ENCODE measurements at regions not wholly inside any gene's neighbourhood (a gene's known extent, or its start where the extent isn't known, plus 50 kb on each side); places are given as distances from the start of the nearest gene placed in this dataset.

DNA sequence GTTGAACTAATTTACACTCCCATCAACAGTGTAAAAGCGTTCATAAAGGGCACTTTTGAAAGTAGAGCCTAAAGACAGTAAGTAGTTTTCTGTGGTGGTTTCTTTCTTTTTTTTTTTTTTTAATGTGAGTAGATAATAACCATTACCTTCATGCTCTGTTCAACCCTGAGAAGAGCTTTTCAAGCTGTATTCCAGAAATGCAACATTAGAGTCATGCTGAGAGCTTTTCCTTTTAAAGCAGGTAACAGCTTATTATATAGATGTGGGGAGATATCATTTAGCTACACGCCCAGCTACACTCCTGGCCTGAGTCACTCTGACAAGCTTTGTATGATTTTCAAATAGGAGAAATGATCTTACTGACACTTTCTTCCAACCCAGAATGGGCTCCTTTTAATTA is 96.2 kb upstream of the ARHGEF26 start:
- H3K36me3 ChIP-seq (ENCODE audit: insufficient read depth, low read length): no peaks in the 10 kb centered on the region
- H3K9me3 ChIP-seq (ENCODE audit: control insufficient read depth in 1 of 2, low read length in 2 of 2): no peaks in the 10 kb centered on the region
- no peak overlapping the region for H3K4me3 ChIP-seq (ENCODE audit: low read length in 2 of 2)
- Mint-ChIP-seq H3K27me3 (peaks cover 1 to 3% of the 10 kb centered on the region in 2 donors), H3K27ac (no peak overlapping the region), H3K9me3 (peaks cover 0 to 2% (median 0%) of the 10 kb centered on the region in 8 donors), H3K36me3 (no peaks in the 10 kb centered on the region), H3K4me1 (no peaks in the 10 kb centered on the region), H3K4me3 (no peak overlapping the region)
- H3K27me3 ChIP-seq (ENCODE audit: insufficient read depth, low read length): no peaks in the 10 kb centered on the region
- CTCF ChIA-PET (ENCODE audit: partially characterized antibody): interaction anchor here (1.6 kb wide), 1 partner anchor 35 kb away, joined by 3 read pairs; no protein-coding TSS in a partner anchor
- H3K27ac ChIP-seq (ENCODE audit: low read depth, low read length): no peak overlapping the region
- H3K4me1 ChIP-seq (ENCODE audit: insufficient read depth, low read length): no peaks in the 10 kb centered on the region
- intact Hi-C loops (cut with micrococcal nuclease): no loop called here
- DNase-seq: no peak
- POLR2A ChIA-PET (ENCODE audit: partially characterized antibody): no interaction called here

DNA sequence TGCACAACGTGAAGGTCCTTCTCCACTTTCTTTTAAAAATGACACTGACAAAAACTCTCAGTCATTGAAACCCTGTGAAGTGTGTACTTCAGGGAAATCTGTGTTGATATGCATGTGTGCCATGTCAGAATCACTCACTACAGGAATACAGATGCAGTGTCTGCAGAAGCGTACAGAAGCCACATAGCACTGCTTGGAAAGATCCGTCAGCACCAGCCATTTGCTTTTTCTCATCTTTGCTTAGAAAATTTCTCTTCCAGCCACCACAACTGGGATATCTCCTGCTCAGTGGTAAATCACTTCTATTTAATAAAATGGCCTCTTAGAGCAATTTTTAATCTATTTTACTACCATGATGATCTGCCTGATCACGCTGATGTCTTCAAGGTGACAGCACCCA is 91.3 kb upstream of the ARHGEF26 start:
- H3K9me3 ChIP-seq (ENCODE audit: control insufficient read depth in 1 of 2, low read length in 2 of 2): no peaks in the 10 kb centered on the region
- H3K36me3 ChIP-seq (ENCODE audit: insufficient read depth, low read length): no peaks in the 10 kb centered on the region
- no peak overlapping the region for H3K4me3 ChIP-seq (ENCODE audit: low read length in 2 of 2)
- Mint-ChIP-seq H3K27ac (no peak overlapping the region), H3K9me3 (peaks cover 0 to 2% (median 0%) of the 10 kb centered on the region in 8 donors), H3K36me3 (no peaks in the 10 kb centered on the region), H3K27me3 (peaks cover 2 to 6% of the 10 kb centered on the region in 2 donors), H3K4me3 (no peak overlapping the region), H3K4me1 (no peaks in the 10 kb centered on the region)
- intact Hi-C loops (cut with micrococcal nuclease): no loop called here
- H3K27me3 ChIP-seq (ENCODE audit: insufficient read depth, low read length): no peaks in the 10 kb centered on the region
- H3K27ac ChIP-seq (ENCODE audit: low read depth, low read length): no peak overlapping the region
- no peak for DNase-seq
- H3K4me1 ChIP-seq (ENCODE audit: insufficient read depth, low read length): no peaks in the 10 kb centered on the region
- CTCF ChIA-PET (ENCODE audit: partially characterized antibody): no interaction called here
- POLR2A ChIA-PET (ENCODE audit: partially characterized antibody): no interaction called here

DNA sequence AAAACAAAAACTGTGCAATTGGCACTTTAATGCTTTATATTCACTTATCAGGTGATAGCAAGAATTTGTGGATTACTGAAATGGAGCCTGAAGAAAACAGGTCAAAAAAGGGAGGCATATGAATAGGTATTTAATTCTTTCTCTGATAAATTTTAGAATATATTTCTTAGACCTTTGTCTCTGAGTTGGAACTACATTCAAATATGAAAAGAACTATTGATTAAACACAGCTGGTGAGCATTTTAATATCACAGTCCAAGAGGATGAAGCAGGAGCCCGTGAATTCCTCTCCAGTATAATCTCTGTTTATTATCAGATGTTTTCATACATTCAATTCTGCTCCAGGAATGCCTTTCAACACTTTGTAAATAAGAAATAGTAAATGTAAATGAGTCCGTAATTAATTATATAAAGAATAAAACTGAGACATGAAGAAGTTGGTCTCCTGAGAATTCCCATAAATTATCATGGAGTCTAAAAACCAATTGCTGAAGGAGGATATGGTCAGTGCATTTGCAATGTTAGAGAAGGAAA is 86.3 kb upstream of the ARHGEF26 start:
- no peak overlapping the region for H3K4me3 Mint-ChIP-seq
- H3K27me3 Mint-ChIP-seq: peaks cover 3 to 4% of the 10 kb centered on the region in 2 donors
- DNase-seq: no peak
- Histone ChIP-seq H3K36me3 (ENCODE audit: insufficient read depth, low read length) (no peaks in the 10 kb centered on the region), H3K9me3 (ENCODE audit: control insufficient read depth in 1 of 2, low read length in 2 of 2) (no peaks in the 10 kb centered on the region), H3K27me3 (ENCODE audit: insufficient read depth, low read length) (no peaks in the 10 kb centered on the region), H3K27ac (ENCODE audit: low read depth, low read length) (no peak overlapping the region), H3K4me1 (ENCODE audit: insufficient read depth, low read length) (no peaks in the 10 kb centered on the region), H3K4me3 (ENCODE audit: low read length in 2 of 2) (no peak overlapping the region)
- H3K27ac Mint-ChIP-seq: no peak overlapping the region
- no peaks in the 10 kb centered on the region for H3K36me3 Mint-ChIP-seq
- peaks cover 0 to 3% (median 0%) of the 10 kb centered on the region in 4 donors for H3K4me1 Mint-ChIP-seq
- peaks cover 0 to 2% (median 0%) of the 10 kb centered on the region in 8 donors for H3K9me3 Mint-ChIP-seq
- ChIA-PET POLR2A (ENCODE audit: partially characterized antibody) (no interaction called here), CTCF (ENCODE audit: partially characterized antibody) (no interaction called here)
- intact Hi-C loops (cut with micrococcal nuclease): no loop called here

DNA sequence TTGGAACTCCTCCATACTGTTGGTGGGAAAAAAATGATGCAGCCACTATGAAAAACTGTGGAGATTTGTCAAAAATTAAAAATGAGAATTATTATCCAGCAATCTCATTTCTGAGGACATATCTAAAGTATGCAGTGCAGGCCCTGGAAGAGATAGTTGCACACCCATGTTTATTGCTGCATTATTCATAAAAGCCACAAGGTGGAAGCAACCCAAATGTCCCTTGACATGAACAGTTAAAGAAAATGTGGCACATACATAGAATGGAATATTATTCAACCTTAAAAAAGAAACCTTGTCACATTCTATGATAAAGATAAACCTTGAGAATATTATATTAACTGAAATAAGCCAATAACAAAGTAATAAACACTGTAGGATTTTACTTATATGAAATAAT is 80.9 kb upstream of the ARHGEF26 start:
- no peak overlapping the region for H3K27ac ChIP-seq (ENCODE audit: low read depth, low read length)
- peaks cover 0 to 2% (median 0%) of the 10 kb centered on the region in 8 donors for H3K9me3 Mint-ChIP-seq
- no peak overlapping the region for H3K27ac Mint-ChIP-seq
- peaks cover 0 to 3% (median 0%) of the 10 kb centered on the region in 4 donors for H3K4me1 Mint-ChIP-seq
- H3K36me3 Mint-ChIP-seq: no peaks in the 10 kb centered on the region
- intact Hi-C loops (cut with micrococcal nuclease): loop anchor here (2.0 kb wide), 1 partner anchor 213 kb away; no protein-coding TSS in a partner anchor
- H3K9me3 ChIP-seq (ENCODE audit: control insufficient read depth in 1 of 2, low read length in 2 of 2): no peaks in the 10 kb centered on the region
- H3K27me3 ChIP-seq (ENCODE audit: insufficient read depth, low read length): no peaks in the 10 kb centered on the region
- H3K4me1 ChIP-seq (ENCODE audit: insufficient read depth, low read length): no peaks in the 10 kb centered on the region
- ChIA-PET CTCF (ENCODE audit: partially characterized antibody) (no interaction called here), POLR2A (ENCODE audit: partially characterized antibody) (no interaction called here)
- no peaks in the 10 kb centered on the region for H3K36me3 ChIP-seq (ENCODE audit: insufficient read depth, low read length)
- no peak for DNase-seq
- no peak overlapping the region for H3K4me3 Mint-ChIP-seq
- peaks cover 4% of the 10 kb centered on the region in 2 donors for H3K27me3 Mint-ChIP-seq
- no peak overlapping the region for H3K4me3 ChIP-seq (ENCODE audit: low read length in 2 of 2)

DNA sequence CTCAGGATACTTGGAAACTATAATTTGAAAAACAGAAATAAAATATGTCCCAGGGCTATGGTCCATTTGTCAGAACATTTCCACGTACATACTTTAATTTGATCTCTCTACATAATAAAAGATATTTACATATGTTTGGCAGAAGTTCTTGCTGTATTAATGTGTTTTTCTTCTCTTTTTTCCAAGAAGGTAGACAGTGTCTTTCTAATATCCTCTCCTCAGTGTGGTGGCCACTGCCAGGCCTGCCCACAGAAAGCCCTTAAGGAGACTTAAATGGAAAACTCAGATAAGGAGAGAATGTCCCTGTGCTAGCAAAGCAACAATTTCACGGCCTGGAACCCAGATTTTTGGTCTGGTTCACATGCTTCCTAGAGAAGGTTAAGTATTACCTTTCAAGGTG is 76.5 kb upstream of the ARHGEF26 start:
- intact Hi-C loops (cut with micrococcal nuclease): no loop called here
- no peak overlapping the region for H3K4me3 Mint-ChIP-seq
- no peak for DNase-seq
- peaks cover 13% of the 10 kb centered on the region in 2 donors for H3K27me3 Mint-ChIP-seq
- Histone ChIP-seq H3K27ac (ENCODE audit: low read depth, low read length) (no peak overlapping the region), H3K9me3 (ENCODE audit: control insufficient read depth in 1 of 2, low read length in 2 of 2) (no peaks in the 10 kb centered on the region), H3K4me3 (ENCODE audit: low read length in 2 of 2) (no peak overlapping the region), H3K4me1 (ENCODE audit: insufficient read depth, low read length) (no peaks in the 10 kb centered on the region), H3K27me3 (ENCODE audit: insufficient read depth, low read length) (no peaks in the 10 kb centered on the region), H3K36me3 (ENCODE audit: insufficient read depth, low read length) (no peaks in the 10 kb centered on the region)
- H3K9me3 Mint-ChIP-seq: no peaks in the 10 kb centered on the region
- no peaks in the 10 kb centered on the region for H3K36me3 Mint-ChIP-seq
- CTCF ChIA-PET (ENCODE audit: partially characterized antibody): no interaction called here
- POLR2A ChIA-PET (ENCODE audit: partially characterized antibody): no interaction called here
- H3K4me1 Mint-ChIP-seq: no peaks in the 10 kb centered on the region
- no peak overlapping the region for H3K27ac Mint-ChIP-seq

DNA sequence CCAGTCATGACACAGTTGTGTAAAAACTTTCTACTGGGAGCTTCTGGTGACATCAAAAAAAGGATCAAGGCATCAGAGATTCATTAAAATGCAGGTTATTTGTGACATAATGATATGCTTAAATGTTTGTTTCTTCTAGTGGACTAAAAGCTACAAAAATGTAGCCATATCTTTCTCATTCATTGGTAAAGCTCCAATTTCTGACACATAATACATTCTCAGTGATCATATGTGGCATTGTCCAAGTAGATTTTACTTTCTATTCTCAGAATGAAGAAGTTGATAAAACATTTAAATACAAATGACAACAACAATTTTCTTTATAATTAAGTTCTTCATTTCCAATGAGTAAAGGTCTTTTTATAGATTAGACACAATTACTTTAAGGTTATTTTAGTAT is 71.0 kb upstream of the ARHGEF26 start:
- no peaks in the 10 kb centered on the region for H3K36me3 ChIP-seq (ENCODE audit: insufficient read depth, low read length)

DNA sequence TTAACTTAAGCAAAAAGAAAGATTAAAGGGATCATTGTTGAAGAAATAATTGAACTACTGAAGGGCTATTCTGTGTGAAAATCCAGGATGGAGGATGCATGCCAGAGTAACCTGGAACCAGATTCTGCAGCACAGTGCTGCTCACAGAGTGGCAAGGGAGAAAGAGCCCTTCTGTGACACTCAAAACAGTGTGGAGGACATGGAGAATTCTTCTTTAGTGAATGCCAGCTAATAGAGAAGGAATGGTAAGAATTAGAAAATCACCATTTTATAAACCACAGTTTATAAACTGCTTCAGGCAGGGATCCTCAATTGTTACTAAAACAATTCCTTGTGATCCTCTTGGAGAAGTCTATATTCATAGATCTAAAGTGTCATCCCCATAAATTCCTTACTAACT is 70.4 kb upstream of the ARHGEF26 start:
- H3K4me1 Mint-ChIP-seq: no peaks in the 10 kb centered on the region
- H3K27ac Mint-ChIP-seq: no peak overlapping the region
- Histone ChIP-seq H3K36me3 (ENCODE audit: insufficient read depth, low read length) (no peaks in the 10 kb centered on the region), H3K4me3 (ENCODE audit: low read length in 2 of 2) (no peak overlapping the region), H3K27me3 (ENCODE audit: insufficient read depth, low read length) (no peaks in the 10 kb centered on the region), H3K9me3 (ENCODE audit: control insufficient read depth in 1 of 2, low read length in 2 of 2) (no peaks in the 10 kb centered on the region), H3K4me1 (ENCODE audit: insufficient read depth, low read length) (no peaks in the 10 kb centered on the region), H3K27ac (ENCODE audit: low read depth, low read length) (no peak overlapping the region)
- peaks cover 11 to 19% of the 10 kb centered on the region in 2 donors for H3K27me3 Mint-ChIP-seq
- H3K36me3 Mint-ChIP-seq: no peaks in the 10 kb centered on the region
- POLR2A ChIA-PET (ENCODE audit: partially characterized antibody): no interaction called here
- CTCF ChIA-PET (ENCODE audit: partially characterized antibody): no interaction called here
- H3K4me3 Mint-ChIP-seq: no peak overlapping the region
- H3K9me3 Mint-ChIP-seq: peaks cover 0 to 2% (median 0%) of the 10 kb centered on the region in 8 donors
- intact Hi-C loops (cut with micrococcal nuclease): no loop called here
- DNase-seq: no peak

More for the DNA sequence above, 71.0 kb upstream of the ARHGEF26 start:
- no peak for DNase-seq
- H3K27ac Mint-ChIP-seq: no peak overlapping the region
- H3K36me3 Mint-ChIP-seq: no peaks in the 10 kb centered on the region
- H3K4me3 ChIP-seq (ENCODE audit: low read length in 2 of 2): no peak overlapping the region
- H3K9me3 Mint-ChIP-seq: peaks cover 0 to 2% (median 0%) of the 10 kb centered on the region in 8 donors
- no peaks in the 10 kb centered on the region for H3K4me1 Mint-ChIP-seq
- ChIA-PET POLR2A (ENCODE audit: partially characterized antibody) (no interaction called here), CTCF (ENCODE audit: partially characterized antibody) (no interaction called here)
- H3K4me1 ChIP-seq (ENCODE audit: insufficient read depth, low read length): no peaks in the 10 kb centered on the region
- no peak overlapping the region for H3K4me3 Mint-ChIP-seq
- intact Hi-C loops (cut with micrococcal nuclease): no loop called here
- no peaks in the 10 kb centered on the region for H3K27me3 ChIP-seq (ENCODE audit: insufficient read depth, low read length)
- peaks cover 15 to 19% of the 10 kb centered on the region in 2 donors for H3K27me3 Mint-ChIP-seq
- no peaks in the 10 kb centered on the region for H3K9me3 ChIP-seq (ENCODE audit: control insufficient read depth in 1 of 2, low read length in 2 of 2)
- H3K27ac ChIP-seq (ENCODE audit: low read depth, low read length): no peak overlapping the region

DNA sequence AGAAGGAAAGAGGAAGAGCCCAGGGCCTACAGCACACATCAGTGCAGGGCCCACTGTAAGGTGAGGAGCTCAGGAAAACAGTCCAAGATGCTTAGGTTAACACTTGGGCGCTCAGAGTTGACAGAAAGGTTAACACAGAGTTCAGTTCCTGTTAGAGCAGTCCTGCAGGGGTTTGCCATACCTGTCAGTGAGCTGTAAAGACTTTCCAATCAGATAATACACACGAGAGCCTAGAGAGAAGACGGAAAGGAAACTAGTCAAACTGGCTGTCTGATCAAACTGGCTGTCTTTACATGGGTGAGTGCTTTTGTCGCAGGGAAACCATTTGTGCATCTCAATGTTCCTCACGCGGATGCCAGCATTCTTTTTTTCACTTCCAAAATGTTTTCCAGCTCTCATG is 61.4 kb upstream of the ARHGEF26 start:
- Histone ChIP-seq H3K27me3 (ENCODE audit: insufficient read depth, low read length) (no peaks in the 10 kb centered on the region), H3K9me3 (ENCODE audit: control insufficient read depth in 1 of 2, low read length in 2 of 2) (no peaks in the 10 kb centered on the region), H3K4me3 (ENCODE audit: low read length in 2 of 2) (no peak overlapping the region), H3K4me1 (ENCODE audit: insufficient read depth, low read length) (no peaks in the 10 kb centered on the region), H3K36me3 (ENCODE audit: insufficient read depth, low read length) (no peaks in the 10 kb centered on the region), H3K27ac (ENCODE audit: low read depth, low read length) (no peak overlapping the region)
- Mint-ChIP-seq H3K4me3 (no peak overlapping the region), H3K36me3 (no peaks in the 10 kb centered on the region), H3K27ac (no peak overlapping the region), H3K9me3 (no peaks in the 10 kb centered on the region), H3K4me1 (no peaks in the 10 kb centered on the region), H3K27me3 (peaks cover 0 to 2% of the 10 kb centered on the region in 2 donors)
- intact Hi-C loops (cut with micrococcal nuclease): no loop called here
- POLR2A ChIA-PET (ENCODE audit: partially characterized antibody): no interaction called here
- no peak for DNase-seq
- CTCF ChIA-PET (ENCODE audit: partially characterized antibody): interaction anchor here (1.0 kb wide), 1 partner anchor 35 kb away, joined by 3 read pairs; no protein-coding TSS in a partner anchor

All from CD4-positive, alpha-beta memory T cell (primary cell).